ENCODE measurements at regions not wholly inside any gene's neighbourhood (a gene's known extent, or its start where the extent isn't known, plus 50 kb on each side); places are given as distances from the start of the nearest gene placed in this dataset.

DNA sequence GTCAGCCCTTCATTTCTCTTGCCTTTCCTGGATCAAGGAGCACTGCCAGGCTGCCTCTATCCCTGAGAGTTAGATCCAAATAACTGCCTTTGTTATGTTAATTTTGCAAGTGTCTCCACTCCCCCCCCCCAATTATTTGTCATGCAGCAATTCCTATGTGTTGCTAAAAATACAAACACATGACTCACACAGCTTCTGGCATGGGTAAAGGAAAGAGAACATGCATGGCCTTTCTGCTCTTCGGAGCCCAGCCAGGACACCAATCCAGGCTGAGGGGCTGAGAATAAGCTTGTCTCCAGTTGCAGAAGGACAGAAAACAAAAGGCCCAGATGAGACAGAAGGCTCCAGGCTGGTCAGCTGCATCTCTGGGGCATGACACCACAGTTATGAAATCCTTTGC is 148.0 kb upstream of the TNRC6C start:
- DNase-seq = no peak

GRCh38 chr17:77811521-77811920 is 147.0 kb upstream of the TNRC6C start:
- DNase-seq = no peak

DNA sequence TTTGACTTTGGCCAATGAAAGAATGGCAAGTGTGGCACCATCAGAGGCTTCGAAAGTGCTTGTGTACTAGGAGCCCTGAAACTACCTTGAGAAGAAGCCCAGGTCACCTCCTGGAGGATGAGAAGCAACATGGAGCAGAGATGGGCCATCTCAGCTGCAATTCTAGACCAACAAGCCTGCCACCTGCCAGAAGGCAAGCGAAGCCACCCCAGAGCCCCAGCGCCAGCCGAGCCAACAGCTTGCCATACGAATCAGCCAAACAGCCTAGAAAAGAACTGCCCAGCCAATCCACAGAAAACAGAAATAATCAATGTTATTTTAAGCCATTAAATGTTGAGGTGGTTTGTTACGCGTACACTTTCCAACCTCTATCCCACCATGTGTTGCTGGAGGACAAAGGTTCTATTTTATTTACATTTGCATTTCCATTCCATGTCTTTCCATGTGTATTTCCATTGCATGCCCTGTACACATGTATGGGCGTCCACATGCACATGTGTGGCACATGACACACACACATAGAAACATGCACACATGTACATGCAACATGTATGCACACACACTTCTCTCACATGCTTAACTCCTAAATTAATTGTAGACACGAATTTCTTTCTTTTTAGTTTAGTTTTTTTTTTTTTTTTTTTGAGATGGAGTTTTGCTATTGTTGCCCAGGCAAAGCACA is 144.3 kb upstream of the TNRC6C start:
- DNase-seq = no peak

DNA sequence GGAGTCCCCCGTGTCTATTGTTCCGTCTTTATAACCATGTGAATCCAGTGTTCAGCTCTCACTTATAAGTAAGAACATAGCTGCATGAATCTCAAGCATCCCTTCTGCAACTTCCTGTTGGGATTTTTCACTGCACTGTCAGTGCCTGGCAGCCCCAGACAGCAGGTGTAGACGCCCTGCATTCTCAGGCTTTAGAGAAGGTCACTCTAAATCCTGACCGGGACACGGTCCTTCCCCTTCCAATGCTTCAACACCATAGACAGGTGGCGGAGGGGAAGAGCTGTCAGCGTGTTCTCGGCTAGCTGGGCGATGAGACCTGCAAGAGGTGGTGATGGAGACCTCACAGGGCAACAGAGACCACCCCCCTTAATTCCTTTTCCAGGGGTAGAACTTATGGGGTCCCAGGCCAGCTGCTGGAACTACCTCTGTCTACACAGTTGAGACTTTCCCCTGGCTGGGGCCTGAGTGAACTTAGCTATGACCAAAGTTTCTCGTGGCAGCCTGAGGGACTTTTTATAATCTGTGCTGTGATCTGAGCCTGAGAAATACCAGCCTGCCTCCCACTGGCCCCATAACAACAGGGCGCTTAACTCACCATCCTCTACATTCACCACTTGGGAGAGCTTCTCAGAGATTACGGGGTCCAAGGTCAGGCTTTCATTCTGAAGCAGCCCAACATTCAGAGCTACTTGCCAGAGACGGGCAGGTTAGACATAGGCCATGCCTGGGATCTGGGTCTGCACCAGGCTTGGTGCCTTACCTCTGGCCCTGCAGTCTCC is 143.2 kb upstream of the TNRC6C start:
- no peak for DNase-seq

DNA sequence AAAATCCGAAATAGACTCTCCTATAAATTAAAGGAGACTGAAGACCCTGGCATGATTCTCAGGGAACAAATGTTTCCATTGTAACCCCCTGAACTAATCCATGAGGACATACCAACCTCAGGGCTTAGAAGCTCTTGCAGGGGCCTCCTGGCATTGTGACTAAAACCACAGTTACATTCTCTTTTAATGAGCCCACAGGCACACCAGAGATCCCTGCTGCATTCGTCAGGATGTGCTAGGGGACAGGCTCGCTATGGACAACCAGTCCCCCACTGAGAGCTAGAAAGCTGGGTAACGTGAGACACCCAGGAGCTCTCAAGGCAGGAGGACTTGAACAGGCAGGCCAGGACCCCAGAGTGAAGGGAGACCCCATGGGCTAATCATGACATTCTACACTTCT is 140.6 kb upstream of the TNRC6C start:
- DNase-seq = no peak

DNA sequence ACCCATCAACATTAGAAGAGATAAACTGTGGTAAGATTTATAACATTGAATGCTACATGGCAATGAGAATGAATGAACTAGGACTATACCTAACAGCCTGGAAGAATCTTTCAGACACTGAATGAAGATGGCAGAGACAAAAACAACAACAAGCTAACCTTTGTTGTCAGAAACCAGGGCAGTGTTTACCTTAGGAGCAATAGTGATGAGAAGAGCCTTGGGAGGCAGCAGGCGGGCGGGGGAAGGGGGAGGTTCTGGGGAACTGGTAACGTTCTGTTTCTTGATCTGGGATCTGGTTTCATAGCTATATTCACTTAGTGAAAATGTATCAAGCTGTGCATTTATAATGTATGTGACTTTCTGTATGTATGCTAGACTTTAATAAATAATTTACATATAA is 139.0 kb upstream of the TNRC6C start:
- no peak for DNase-seq

DNA sequence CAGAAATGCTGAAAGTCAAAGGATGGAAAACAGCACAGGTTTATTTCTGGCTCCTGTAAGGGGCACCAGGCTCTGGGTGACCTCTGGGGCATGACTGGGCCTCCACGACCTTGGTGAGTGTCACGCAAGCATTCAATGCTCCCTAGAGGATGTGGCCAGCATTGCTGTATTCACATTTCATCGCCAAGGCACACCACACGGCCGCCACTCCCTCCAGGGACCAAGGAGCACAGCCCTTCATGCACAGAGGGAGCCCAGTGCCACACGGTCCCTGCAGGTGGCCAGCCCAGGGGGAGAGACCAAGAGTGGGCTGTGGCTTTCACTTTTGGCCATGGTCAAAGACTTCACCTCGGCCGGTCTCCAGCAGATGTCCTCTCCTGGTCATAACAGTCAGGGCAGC is 137.4 kb upstream of the TNRC6C start:
- DNase-seq = no peak

DNA sequence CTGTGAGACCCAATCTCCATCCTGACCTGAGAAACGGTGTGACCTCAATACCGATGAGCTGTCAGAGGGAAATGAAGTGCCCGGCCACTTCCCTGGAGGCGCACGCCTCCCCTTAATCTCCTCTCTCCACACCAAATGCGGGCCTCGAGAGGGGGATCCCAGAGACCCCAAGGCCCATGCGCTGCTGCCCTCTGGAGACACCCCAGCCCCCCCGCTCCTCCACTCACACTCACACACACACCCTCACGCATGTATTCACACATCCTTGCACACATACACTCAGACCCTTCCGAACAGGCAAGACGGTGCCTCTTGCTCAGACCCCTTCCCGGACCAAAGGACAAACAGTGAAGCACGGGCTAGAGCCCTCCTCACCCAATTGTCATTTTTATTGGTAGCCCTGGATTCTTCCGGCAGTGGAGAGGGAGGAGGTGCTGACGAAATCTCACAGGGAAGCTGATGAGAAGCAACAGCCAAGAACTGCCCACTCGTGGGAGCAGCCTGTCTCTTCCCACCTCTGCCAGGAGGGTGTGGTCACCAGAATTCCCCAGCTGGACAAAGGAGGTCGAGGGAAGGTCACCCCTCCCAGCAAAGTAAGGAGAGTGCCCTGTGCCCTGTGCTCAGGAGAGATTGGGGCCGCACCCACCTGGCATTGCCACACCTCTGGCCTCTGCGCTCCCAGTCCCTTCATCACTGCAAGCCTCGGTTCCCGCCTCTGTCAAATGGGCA is 136.0 kb upstream of the TNRC6C start:
- no peak for DNase-seq

GRCh38 chr17:77824102-77824779 is 134.3 kb upstream of the TNRC6C start:
- DNase-seq = no peak

DNA sequence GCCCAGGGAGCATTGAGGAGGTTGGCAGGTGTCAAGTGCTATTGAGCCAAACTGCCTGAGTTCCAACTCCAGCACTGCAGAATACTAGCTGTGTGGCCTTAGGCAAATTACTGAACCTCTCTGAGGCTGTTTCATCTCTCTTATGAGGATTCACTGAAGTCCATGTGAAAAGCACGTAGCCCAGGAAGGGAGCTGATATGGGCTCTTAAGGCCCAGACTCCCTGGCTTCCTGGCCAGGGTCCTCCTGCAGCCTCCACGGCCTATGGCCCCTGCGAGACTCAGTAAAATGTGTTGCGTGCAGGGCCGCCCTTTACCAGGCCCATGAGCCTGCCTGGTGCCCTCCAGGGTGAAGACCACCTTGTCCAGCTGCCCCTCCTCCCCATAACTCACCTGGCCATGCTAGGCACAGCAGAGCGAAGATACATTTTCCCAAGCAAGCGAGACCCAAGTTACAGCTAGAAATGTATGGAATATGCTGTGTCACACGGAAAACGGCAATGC is 133.7 kb upstream of the TNRC6C start:
- no peak for DNase-seq

- DNase-seq = no peak
These were observed 132.9 kb upstream of the TNRC6C start for GRCh38 chr17:77825621-77826020.

DNA sequence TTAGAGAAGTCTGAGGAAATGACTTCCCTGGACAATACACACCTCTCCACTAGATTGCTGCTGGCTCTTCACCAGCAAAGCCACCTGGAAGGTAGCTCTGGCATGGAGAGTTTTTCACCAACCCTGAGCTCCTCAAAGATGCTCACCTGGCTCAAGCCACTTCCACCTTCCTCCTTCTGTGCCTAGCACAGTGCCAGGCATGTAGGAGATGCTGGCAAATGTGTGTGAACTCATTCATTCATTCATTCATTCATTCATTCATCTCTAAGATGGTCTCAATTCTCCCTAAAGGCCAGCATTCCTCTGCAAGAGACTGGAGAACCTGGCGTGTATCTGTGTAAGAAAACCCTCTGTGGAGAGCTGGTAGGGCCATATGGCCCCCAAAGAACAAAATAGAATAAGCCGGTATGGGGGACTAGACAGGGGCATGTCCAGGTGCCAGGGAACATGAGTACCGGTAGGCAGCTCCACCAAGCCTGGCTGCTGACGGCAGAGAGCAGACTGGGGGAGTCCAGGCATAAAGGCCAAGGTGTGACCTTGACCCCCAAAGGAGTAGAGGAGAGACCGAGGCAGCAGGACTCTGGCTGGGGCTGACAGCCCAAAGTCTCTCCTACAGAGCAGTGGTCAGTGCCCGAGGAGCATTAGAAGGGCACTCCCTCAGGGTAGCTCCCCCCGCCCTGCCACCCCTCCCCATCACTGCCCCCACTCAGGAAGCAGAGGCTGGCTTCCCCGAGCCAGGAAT is 132.2 kb upstream of the TNRC6C start:
- DNase-seq = no peak

GRCh38 chr17:77827039-77827438 is 131.5 kb upstream of the TNRC6C start:
- DNase-seq = no peak

DNA sequence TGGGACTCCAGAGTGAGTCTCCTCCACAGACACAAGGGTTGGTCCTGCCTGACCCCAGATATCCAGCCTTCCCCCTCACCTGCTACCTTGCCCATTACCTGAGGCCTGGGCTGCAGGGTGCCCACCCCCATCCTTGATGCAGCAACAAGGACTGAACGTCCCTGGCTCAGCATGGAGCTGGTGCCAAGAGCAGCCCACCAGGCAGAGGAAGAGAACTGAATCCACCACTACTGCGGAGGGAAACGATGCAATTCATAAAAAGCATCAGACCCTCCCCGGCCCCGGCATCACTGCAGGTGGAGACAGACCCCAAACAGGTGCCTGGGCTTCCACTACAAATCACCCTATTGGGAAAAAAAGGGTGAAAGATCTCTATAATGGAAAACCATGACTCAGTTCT is 131.0 kb upstream of the TNRC6C start:
- no peak for DNase-seq

- DNase-seq = no peak
These were observed 129.6 kb upstream of the TNRC6C start for GRCh38 chr17:77828749-77829539.

GRCh38 chr17:77829843-77830799 is 128.4 kb upstream of the TNRC6C start:
- DNase-seq = no peak

- no peak for DNase-seq
These were observed 127.6 kb upstream of the TNRC6C start for GRCh38 chr17:77830816-77831473.

GRCh38 chr17:77831474-77832179 is 126.9 kb upstream of the TNRC6C start:
- DNase-seq = no peak

DNA sequence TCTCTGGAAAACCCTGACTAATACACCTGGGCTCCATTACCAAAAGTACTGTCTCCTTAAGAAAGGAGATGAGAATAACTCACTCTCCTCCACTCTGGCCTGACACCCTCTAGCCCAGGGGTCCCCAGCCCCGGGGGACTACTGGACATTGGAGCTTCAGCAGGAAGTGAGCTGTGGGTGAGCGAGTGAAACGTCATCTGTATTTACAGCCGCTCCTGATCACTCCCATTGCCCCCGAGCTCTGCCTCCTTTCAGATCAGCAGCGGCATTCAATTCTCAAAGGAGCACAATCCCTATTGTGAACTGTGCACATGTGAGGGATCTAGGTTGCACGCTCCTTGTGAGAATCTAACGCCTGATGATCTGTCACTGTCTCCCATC is 126.3 kb upstream of the TNRC6C start:
- no peak for DNase-seq
